HFFc6 (cell line): ENCODE measurements at regions not wholly inside any gene's neighbourhood (a gene's known extent, or its start where the extent isn't known, plus 50 kb on each side); places are given as distances from the start of the nearest gene placed in this dataset.

Source experiments
- DNase-seq: peaks from one replicate; pipeline ENCODE4 v3.0.0-alpha.2; 2018
- H3K27ac Mint-ChIP-seq: 2 replicates; pipeline ENCODE4 v1.8.0; 2020; ENCODE audit warnings: mild to moderate bottlenecking, mixed read lengths
- H3K27me3 Mint-ChIP-seq: 2 replicates; pipeline ENCODE4 v1.8.0; 2021; ENCODE audit warnings: mild to moderate bottlenecking, moderate library complexity, mixed read lengths; ENCODE audit not compliant: insufficient read depth
- H3K36me3 Mint-ChIP-seq: 2 replicates; pipeline ENCODE4 v1.8.0; 2021; ENCODE audit warnings: low read depth, mixed read lengths
- H3K4me1 Mint-ChIP-seq: 2 replicates; pipeline ENCODE4 v1.8.0; 2020; ENCODE audit warnings: low read depth, mixed read lengths
- H3K4me3 Mint-ChIP-seq: 2 replicates; pipeline ENCODE4 v1.8.0; 2020; ENCODE audit warnings: mild to moderate bottlenecking, moderate library complexity, mixed read lengths
- H3K9me3 Mint-ChIP-seq: 2 replicates; pipeline ENCODE4 v1.8.0; 2020; ENCODE audit warnings: mild to moderate bottlenecking, mixed read lengths
- TF ChIP-seq, protein P1 (sequence below): fragments of 200-600 bp; sonication (generic); IDR thresholded peaks from 2 replicates; pipeline ENCODE4 v1.5.0; 2021; ENCODE audit warnings: antibody characterized with exemption, mild to moderate bottlenecking

DNA sequence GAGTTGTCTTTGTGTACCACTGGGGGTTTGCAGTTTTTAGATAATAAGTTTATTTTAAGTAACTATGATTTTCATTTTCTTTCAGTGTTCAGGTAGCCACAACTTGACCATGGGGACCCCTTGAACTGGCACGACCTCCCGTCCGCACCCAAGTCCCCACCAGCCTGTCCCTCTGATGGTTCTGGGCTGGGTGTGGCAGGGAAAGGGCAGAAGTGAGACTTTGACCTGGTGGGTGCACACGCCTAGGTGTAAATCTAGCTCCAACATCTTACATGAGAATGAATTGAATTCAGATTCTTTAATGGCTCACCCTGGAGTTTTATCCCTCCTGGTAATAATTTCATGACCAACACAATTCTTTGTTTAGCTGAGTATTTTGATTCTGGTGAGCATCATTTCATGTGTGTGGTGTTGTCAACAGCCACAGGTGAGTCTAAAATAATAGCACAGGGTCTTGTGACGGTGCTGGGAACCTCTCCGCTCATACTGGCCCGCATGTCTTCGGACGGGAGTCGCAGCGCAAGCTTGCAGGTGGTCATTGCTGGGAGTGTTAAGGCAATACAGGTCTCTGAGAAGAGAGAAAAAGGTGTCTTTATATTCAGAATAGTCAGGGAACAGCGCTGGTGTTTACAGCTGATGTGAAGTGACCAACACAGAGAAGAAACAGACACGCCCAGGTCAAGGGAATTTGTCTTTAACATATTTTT, 50.8 kb upstream of the POFUT2 start:
- H3K27ac Mint-ChIP-seq: no peak overlapping the region
- H3K36me3 Mint-ChIP-seq: no peaks in the 10 kb centered on the region; the same call in 1 of the 2 replicates
- TF ChIP-seq, protein P1, sequence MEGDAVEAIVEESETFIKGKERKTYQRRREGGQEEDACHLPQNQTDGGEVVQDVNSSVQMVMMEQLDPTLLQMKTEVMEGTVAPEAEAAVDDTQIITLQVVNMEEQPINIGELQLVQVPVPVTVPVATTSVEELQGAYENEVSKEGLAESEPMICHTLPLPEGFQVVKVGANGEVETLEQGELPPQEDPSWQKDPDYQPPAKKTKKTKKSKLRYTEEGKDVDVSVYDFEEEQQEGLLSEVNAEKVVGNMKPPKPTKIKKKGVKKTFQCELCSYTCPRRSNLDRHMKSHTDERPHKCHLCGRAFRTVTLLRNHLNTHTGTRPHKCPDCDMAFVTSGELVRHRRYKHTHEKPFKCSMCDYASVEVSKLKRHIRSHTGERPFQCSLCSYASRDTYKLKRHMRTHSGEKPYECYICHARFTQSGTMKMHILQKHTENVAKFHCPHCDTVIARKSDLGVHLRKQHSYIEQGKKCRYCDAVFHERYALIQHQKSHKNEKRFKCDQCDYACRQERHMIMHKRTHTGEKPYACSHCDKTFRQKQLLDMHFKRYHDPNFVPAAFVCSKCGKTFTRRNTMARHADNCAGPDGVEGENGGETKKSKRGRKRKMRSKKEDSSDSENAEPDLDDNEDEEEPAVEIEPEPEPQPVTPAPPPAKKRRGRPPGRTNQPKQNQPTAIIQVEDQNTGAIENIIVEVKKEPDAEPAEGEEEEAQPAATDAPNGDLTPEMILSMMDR: no peak
- H3K4me1 Mint-ChIP-seq: peaks cover 6% of the 10 kb centered on the region; the same call in 1 of the 2 replicates
- peaks cover 4% of the 10 kb centered on the region for H3K9me3 Mint-ChIP-seq
- no peak overlapping the region for H3K4me3 Mint-ChIP-seq
- H3K27me3 Mint-ChIP-seq: peaks cover 2% of the 10 kb centered on the region
- DNase-seq: no peak

DNA sequence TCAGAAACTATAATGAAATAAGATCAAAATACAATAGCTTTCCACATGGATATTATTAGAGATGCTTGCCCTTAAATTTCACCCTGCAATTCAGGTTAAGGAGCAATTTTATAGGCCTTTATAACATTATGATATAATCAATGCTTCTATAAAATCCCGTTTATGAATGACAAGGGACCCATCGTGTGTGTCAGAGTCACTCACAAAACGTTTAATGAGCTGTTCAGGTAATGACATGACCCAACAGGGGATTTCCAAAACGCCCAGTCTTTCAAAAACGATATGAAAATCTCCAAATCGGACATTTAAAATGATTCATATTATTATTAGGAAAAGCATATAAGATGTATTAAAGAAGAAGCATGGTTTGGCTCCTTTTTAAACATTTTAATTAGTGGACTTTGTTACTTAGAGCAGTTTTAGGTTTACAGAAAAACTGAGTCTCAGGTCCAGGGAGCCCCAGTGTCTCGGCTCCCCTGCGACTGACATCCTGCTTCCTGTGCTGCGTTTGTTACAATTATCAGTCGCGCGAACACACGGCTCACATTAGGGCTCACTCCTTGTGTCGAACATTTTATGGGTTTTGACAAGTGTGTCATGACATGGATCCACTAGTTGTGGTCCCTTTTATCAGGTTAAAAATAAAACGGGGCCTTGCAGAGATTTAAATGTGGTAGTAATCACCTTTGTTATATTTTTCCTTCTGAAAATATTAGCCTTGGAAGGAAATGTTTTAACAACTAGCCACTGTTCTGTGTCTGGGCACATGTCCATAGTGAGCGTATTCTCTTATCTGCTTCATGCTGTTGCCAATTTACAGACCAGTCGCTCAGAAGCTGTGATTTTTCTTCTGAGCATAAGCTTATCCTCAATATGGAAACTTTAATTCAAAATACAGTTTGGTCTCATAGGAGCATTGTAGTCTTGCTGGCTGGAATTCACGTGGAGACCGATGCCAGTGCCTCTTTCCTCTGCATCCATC, 52.0 kb upstream of the POFUT2 start:
- TF ChIP-seq, protein P1: no peak
- Mint-ChIP-seq H3K27ac (no peak overlapping the region), H3K9me3 (peaks cover 6% of the 10 kb centered on the region), H3K27me3 (peaks cover 2% of the 10 kb centered on the region), H3K4me1 (no peaks in the 10 kb centered on the region), H3K36me3 (no peaks in the 10 kb centered on the region; the same call in 1 of the 2 replicates), H3K4me3 (no peak overlapping the region)
- no peak for DNase-seq

DNA sequence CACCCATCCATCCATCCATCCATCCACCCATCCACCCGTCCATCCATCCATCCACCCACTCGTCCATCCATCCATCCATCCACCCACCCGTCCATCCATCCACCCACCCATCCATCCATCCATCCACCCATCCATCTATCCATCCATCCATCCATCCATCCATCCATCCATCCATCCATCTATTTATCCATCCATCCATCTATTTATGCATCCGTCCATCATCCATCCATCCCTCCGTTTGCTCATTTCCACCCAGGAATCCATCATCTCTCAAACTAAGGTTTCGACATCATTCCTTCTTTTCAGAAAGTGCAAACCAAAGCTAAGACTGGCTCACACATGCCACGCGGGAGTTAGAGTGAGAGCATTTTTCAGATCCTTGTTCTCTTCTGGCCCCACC, 52.8 kb upstream of the POFUT2 start:
- DNase-seq: no peak
- Mint-ChIP-seq H3K27me3 (peaks cover 2% of the 10 kb centered on the region), H3K4me3 (no peak overlapping the region; the same call in 1 of the 2 replicates), H3K9me3 (peaks cover 8% of the 10 kb centered on the region), H3K27ac (no peak overlapping the region), H3K36me3 (no peaks in the 10 kb centered on the region; the same call in 1 of the 2 replicates), H3K4me1 (no peaks in the 10 kb centered on the region)
- TF ChIP-seq, protein P1: no peak

DNA sequence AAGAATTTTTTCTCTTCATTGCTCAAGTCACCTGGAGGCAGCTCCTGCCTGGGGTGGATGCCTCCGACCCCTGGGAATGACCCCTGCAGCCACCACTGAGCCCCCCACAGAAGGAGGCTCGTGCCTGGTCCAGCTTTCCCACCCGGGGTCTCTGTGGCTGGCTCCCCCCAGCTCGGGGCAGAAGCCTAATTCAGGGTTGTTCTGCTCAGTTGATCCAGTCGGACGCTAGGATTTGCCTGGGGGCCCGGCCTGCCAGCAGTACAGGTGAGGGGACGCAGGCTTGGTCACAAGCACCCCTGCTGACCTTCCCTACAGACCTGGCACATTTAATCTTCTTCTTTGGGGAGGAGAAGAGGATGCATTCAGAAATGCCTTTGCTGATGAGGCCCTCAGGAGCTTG, 53.6 kb upstream of the POFUT2 start:
- H3K27ac Mint-ChIP-seq: no peak overlapping the region
- peaks cover 2% of the 10 kb centered on the region for H3K27me3 Mint-ChIP-seq
- no peaks in the 10 kb centered on the region for H3K4me1 Mint-ChIP-seq
- DNase-seq: no peak
- no peak overlapping the region for H3K4me3 Mint-ChIP-seq
- peaks cover 8% of the 10 kb centered on the region for H3K9me3 Mint-ChIP-seq
- no peaks in the 10 kb centered on the region; the same call in 1 of the 2 replicates for H3K36me3 Mint-ChIP-seq
- TF ChIP-seq, protein P1: no peak

DNA sequence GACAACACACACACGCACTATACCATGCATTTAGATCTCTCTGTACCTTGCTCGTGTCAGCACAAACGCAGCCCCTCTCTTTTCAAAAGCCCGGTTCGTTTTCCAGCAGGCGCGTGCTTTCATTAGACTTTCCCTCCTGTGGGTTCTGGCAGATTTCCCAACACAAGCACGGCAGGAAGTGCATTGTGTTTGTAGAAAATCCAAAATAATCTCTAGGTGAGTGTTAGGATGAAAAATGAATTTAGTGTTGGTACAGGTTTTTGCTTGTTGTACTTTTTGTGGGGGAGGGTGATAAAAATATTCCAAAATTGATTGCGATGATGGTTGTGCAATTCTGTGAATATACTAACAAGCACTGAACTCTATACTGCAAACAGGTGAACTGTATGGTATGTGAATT, 54.1 kb upstream of the POFUT2 start:
- TF ChIP-seq, protein P1: no peak
- no peak overlapping the region for H3K27ac Mint-ChIP-seq

More for the DNA sequence above, 54.1 kb upstream of the POFUT2 start:
- Mint-ChIP-seq H3K27me3 (peaks cover 2% of the 10 kb centered on the region), H3K9me3 (peaks cover 8% of the 10 kb centered on the region), H3K4me1 (no peaks in the 10 kb centered on the region), H3K36me3 (no peaks in the 10 kb centered on the region; the same call in 1 of the 2 replicates), H3K4me3 (no peak overlapping the region)
- DNase-seq: no peak
